Erythroblast (primary cell): ENCODE measurements at regions not wholly inside any gene's neighbourhood (a gene's known extent, or its start where the extent isn't known, plus 50 kb on each side); places are given as distances from the start of the nearest gene placed in this dataset.

Experiments used
- DNase-seq, 2 experiments: peaks; one replicate each; lab custom pipeline; 2025; lab: John Stamatoyannopoulos, UW
- GATA1 ChIP-seq: IDR thresholded peaks from 2 replicates; pipeline ENCODE4 v1.6.1; 2011; ENCODE audit warnings: low read depth, mild to moderate bottlenecking, control low read depth, low read length, moderate library complexity
- POLR2A ChIP-seq: IDR thresholded peaks from 2 replicates; pipeline ENCODE4 v1.6.1; 2011; ENCODE audit warnings: mild to moderate bottlenecking, low read length

DNA sequence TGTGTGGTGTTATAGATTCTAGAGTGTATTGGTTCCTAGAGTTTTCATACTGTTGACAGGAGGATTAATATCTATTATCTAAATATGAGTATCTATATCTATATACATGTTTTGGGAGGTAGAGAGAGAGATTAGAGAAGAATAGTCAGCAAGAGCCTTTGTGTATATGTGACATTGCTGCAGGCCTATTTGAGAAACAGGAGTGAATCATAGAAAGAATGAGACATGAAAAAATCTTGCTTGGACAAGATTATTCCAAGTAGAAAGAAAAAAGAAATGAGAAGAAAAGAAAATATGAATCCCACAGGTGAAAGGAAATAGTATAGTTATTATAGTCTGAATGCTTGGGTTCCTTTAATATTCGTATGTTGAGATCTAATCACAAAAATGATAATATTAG is 720.4 kb downstream of the RERGL start:
- TF ChIP-seq GATA1 (no peak), POLR2A (no peak)

DNA sequence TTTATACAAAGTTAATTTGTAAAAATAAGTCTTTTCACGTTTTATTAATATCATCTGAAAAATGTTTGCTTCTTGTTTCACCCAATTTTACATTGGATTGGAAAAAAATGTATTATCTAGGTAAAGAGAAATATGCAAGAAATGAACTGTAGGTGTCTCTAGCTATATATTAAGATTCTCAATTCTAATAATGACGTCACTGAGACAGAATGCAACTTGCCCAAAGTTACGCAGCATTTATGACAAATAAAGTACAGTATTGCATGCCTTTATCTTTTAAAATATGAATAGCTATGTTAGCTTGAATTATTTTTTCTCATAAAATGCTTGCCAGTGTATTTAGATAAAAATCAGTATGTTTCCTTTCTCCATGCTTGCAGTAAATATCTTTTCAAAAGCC is 728.8 kb downstream of the RERGL start:
- TF ChIP-seq POLR2A (no peak), GATA1 (no peak)
- no peak for DNase-seq

More for the DNA sequence above, 720.4 kb downstream of the RERGL start:
- DNase-seq = no peak

DNA sequence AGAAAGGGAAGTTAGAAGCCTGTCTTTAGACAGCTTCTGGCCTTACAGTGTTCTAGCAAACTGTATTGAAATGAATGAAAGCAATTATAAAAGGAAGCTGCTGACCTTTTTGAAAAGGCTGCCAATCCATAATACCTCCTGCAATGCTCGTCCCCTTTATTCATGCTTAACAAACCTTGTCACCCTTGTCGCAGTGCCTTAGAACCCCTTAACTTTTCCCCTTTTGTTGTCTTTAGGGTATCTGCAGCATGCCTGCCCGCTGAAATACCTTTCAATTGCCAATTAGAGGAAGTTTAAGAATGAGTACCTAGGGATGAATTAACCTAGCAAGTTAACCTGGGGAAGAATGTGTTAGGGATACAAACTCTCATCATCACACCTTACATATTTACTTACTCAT is 731.2 kb downstream of the RERGL start:
- no peak for DNase-seq
- TF ChIP-seq GATA1 = no peak
- no peak for TF ChIP-seq POLR2A

DNA sequence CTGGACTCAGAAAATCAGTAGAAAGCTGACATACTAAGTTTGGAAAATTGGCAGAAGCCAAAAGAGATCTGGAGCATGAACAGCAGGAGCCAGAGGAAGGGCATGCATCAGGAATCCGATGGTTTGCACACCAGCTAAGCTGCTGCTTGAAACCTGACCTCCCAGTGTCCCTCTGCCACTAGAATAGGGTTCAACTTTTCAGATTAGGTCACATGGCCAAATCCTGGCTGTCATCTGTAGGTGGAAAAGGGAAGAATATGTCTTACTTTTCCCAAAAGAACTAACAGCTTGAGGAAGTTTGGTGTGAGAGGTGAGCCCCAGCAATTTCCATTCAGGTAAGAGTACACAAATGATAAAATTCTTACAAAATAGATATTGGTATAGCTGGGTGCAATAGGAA is 732.6 kb downstream of the RERGL start:
- TF ChIP-seq POLR2A = no peak
- TF ChIP-seq GATA1 = no peak
- no peak for DNase-seq

DNA sequence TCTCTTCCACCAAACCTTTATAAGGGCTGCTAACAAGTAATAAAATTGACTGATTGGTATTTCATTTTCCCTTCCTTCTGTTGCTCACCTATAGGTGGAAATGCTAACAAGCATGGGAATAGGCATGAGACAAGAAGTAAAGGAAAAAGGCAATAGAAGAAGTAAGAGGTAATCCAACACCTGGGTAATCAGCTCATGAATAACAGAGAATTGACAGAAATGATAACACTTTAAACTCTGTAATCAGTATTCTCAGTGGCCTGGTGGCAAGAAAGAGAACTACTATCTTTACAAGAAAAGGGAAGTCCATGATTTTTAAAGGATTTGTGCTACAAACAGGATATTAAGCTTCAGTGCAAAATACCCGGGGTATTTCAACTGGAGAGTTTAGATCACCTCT is 737.8 kb downstream of the RERGL start:
- DNase-seq = no peak
- TF ChIP-seq GATA1 (no peak), POLR2A (no peak)

DNA sequence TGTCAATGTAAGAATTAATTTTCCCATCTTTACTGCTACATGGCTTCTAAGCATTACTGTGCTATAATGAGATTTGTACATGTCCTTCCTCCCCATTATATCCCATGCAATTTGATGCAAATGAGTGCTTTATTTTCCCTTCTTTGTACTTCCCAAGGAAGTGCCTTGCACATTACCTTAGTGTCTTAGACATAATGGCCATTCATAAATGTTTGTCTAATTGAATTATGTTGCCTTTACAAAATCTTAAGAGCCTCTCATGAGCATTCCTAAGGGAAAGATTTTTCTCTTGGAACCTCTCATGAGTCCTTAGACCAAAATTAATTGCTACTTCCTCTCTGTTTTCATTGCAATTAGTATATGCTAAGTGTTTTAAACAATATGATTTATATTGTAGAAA is 741.7 kb downstream of the RERGL start:
- TF ChIP-seq POLR2A = no peak
- TF ChIP-seq GATA1 = no peak
- DNase-seq = no peak

DNA sequence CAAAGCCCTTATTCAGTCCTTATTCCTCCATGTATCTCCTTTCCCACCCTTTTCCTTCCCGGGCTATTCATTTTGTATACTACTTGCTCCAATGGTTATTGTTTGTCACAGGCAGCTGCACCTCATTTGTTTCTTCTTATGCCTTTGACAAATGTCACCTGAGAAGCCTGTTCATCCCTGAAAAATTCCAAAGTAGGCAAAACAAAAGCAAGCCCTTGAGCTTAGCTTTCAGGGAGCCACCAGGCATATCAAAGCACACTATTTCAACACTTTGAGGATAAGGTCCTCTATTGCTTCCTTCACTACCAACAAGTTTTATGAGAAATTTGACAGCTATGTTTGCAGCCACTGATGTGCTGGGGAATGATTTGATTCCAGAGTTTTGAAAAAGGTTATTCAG is 738.7 kb upstream of the LMO3 start:
- no peak for DNase-seq
- TF ChIP-seq GATA1 (no peak), POLR2A (no peak)

DNA sequence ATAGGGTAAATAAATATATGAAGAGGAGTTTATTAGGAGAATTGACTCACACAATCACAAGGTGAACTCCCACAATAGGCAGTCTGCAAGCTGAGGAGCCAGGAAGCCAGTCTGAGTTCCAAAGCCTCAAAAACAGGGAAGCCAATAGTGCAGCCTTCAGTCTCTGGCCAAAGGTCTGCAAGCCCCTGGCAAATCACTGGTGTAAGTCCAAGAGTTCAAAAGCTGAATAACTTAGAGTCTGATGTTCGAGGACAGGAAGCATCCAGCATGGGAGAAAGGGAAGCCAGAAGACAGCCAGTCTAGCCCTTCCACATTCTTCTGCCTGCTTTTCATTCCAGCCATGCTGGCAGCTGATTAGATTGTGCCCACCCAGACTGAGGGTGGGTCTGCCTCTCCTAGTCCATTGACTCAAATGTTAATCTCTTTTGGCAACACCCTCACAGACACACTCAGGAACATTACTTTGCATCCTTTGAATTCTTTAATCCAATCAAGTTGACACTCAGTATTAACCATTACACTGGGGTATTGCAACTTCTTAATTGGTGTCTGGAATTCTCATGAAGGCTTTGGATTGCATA is 736.5 kb upstream of the LMO3 start:
- DNase-seq = no peak
- TF ChIP-seq GATA1 (no peak), POLR2A (no peak)

DNA sequence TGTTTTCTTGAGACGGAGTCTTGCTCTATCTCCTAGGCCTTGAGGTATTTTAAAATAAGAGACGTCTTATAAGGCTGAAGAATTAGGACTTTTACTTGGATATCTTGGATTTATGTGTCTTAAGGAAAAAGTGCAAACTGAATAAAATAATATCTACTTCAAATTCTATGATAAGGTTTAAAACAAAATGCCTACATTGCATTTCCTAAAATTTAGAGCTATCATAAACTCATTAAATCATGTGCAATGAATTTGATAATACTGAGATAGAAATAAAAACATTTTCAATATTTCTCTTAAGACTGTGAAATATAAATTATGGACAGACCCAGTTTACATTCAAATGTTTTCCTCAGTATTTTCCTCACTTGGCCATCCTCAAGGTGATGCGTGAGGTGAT is 729.5 kb upstream of the LMO3 start:
- TF ChIP-seq GATA1 (no peak), POLR2A (no peak)
- DNase-seq = no peak

DNA sequence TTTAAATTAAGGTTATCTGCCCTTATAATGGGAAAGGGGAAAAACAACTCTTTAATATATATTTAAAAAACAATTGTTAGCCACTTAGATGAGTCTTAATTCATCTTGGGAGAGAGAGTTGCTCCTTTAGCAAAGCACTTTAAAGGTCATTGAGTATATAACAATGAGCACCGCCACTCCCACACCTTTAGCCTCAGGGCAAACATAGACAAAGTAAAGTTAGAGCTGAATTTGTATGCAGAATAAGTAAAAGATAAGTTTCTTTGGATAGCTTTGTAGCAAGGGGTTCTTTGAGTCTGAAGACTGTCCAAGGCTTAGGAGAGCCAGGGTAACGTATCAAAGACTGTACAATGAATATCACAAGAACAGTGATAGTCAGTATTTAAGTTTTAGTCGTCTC is 728.8 kb upstream of the LMO3 start:
- no peak for DNase-seq
- no peak for TF ChIP-seq GATA1
- no peak for TF ChIP-seq POLR2A

DNA sequence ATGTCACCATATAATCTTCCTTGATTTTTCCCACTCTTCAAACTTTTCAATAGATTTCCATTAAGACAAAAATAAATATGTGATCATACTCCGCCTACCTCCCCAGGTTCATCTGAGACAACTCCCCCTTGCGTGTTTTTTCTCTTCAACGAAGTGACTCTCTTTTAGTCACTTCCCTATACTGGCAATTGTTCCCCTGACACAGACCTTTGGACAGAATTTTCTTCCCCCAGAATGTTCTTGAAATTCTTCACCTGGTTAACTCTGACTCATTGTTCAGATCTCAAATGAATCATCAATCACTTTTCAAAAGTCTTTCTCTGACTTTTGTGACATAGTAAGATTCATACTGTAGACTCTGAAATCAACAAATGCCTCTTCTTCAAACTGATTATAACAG is 727.3 kb upstream of the LMO3 start:
- no peak for DNase-seq
- TF ChIP-seq GATA1 (no peak), POLR2A (no peak)

DNA sequence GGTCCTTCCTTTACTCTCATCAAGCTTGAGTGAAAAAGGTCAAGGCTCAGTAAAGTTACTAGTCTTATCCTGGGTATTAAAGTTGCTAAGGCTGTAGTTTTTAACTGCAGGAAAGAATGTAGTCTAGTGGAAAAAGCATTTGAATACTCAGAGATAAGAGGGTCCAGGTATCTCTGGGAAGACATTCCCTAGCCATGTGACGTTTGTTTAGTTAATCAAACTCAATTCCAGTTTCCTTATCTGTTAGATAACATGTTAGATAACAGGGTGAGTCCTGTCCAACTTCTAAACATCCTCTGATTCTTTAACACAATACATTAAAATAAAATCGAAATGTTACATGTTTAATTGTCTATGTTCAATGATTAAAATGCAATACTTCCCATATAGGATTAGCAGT is 720.7 kb upstream of the LMO3 start:
- DNase-seq = no peak
- TF ChIP-seq GATA1 = no peak
- no peak for TF ChIP-seq POLR2A

DNA sequence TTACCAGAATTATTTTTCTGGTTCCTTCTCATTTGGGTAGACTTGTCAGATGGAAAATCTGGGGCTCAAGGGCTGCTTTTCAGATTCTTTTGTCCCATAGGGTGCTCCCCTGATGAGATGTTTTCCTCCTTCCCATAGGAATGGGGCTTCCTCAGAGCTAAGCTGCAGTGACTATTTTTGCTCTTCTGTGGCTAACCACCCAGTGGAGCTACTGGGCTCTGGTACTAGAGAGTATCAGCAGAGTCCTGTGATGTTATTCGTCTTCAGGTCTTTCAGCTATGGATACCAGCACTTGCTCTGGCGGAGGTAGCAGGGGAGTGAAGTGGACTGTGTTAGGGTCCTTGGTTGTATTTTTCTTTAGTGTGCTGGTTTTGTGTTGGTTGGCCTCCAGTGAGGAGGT is 716.1 kb upstream of the LMO3 start:
- no peak for DNase-seq
- TF ChIP-seq GATA1 = no peak
- TF ChIP-seq POLR2A = no peak

DNA sequence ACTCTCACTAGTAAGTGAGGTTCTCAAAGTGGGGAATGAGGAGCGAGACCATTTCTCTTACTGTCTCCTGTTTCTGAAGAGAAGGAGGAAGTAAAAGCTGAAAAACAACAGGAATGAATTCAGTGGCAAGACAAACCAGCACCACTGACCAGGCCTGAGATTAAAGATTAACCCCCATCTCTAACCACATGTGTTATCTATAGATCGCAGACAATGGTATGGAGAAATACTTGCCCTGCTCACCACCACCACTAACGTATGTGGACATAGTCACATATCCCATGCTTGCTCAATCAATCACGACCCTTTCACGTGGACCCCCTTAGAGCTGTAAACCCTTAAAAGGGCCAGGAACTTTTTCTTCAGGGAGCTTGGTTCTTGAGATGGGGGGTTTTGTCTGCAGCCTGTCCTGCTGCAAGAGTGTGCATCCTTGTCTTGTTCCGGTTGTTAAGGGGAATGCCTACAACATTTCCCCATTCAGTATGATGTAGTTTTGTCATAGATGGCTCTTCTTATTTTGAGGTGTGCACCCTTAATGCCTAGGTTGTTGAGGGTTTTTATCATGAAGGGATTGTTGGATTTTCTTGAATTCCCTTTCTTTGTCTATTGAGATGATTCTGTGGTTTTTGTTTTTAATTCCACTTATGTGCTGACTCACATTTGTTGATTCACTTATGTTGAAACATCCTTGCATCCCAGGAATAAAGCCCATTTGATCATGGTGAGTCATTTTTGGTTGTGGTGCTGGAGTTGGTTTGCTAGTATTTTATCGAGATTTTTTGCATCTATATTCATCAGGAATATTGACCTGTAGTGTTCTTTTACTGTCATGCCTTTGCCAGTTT is 698.8 kb upstream of the LMO3 start:
- no peak for DNase-seq
- no peak for TF ChIP-seq POLR2A
- no peak for TF ChIP-seq GATA1

DNA sequence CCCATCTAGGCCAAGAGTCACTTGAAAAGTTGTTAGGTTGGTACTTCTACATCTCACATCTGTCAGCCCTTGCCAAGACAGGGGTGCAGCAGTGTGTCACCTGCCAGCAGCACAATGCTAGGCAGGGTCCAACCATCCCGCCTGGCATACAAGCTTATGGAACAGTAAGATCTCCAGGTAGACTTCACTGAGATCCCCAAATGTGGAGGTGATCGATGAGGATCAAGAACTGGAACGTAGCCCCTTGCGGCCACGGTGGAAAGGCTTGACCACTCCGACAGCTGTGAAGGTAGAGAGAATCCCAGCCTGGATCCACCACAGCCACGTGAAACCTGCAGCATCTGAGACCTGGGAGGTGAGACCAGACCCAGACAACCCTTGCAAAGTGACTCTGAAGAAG is 696.0 kb upstream of the LMO3 start:
- no peak for DNase-seq
- TF ChIP-seq GATA1 (no peak), POLR2A (no peak)
